ENCODE measurements at regions not wholly inside any gene's neighbourhood (a gene's known extent, or its start where the extent isn't known, plus 50 kb on each side); places are given as distances from the start of the nearest gene placed in this dataset.

GRCh38 chr3:165903885-165904630 is 66.8 kb upstream of the BCHE start:
- TF ChIP-seq POLR2A (IDR thresholded peaks at IDR 0.05) (no peak), CTCF (IDR thresholded peaks at IDR 0.05 in 4 of 5, conservative IDR thresholded peaks at IDR 0.05 in 1 of 5) (no peak)
- Histone ChIP-seq H3K27ac (no peak overlapping the region), H3K9me3 (no peaks in the 10 kb centered on the region), H3K4me1 (no peaks in the 10 kb centered on the region), H3K27me3 (no peaks in the 10 kb centered on the region), H3K36me3 (no peaks in the 10 kb centered on the region), H3K4me3 (no peak overlapping the region)
- in situ Hi-C loops (cut with MboI; ENCODE audit: low sequenced_read_pairs in 4 of 4) (no loop called here), intact Hi-C loops (cut with DNase I; ENCODE audit: low total_unique reads) (no loop called here)
- no peak for DNase-seq
- no peak for ATAC-seq

- H3K36me3 ChIP-seq: no peaks in the 10 kb centered on the region
- in situ Hi-C loops (cut with MboI; ENCODE audit: low sequenced_read_pairs in 4 of 4): no loop called here
- H3K27me3 ChIP-seq: no peaks in the 10 kb centered on the region
- ATAC-seq (no peak), DNase-seq (no peak)
- intact Hi-C loops (cut with DNase I; ENCODE audit: low total_unique reads): no loop called here
- no peaks in the 10 kb centered on the region for H3K4me1 ChIP-seq
- no peaks in the 10 kb centered on the region for H3K9me3 ChIP-seq
- TF ChIP-seq CTCF (IDR thresholded peaks at IDR 0.05 in 4 of 5, conservative IDR thresholded peaks at IDR 0.05 in 1 of 5) (no peak), POLR2A (IDR thresholded peaks at IDR 0.05) (no peak)
- no peak overlapping the region for H3K4me3 ChIP-seq
- H3K27ac ChIP-seq: no peak overlapping the region
These were observed 61.8 kb upstream of the BCHE start for GRCh38 chr3:165899066-165899465.

GRCh38 chr3:165897137-165897536 is 59.9 kb upstream of the BCHE start:
- Histone ChIP-seq H3K4me1 (no peaks in the 10 kb centered on the region), H3K4me3 (no peak overlapping the region), H3K36me3 (no peaks in the 10 kb centered on the region), H3K9me3 (no peaks in the 10 kb centered on the region), H3K27ac (no peak overlapping the region), H3K27me3 (no peaks in the 10 kb centered on the region)
- in situ Hi-C loops (cut with MboI; ENCODE audit: low sequenced_read_pairs in 4 of 4) (no loop called here), intact Hi-C loops (cut with DNase I; ENCODE audit: low total_unique reads) (no loop called here)
- no peak for TF ChIP-seq POLR2A (IDR thresholded peaks at IDR 0.05)
- no peak for DNase-seq
- no peak for ATAC-seq

GRCh38 chr3:165895919-165896318 is 58.7 kb upstream of the BCHE start:
- in situ Hi-C loops (cut with MboI; ENCODE audit: low sequenced_read_pairs in 4 of 4): no loop called here

DNA sequence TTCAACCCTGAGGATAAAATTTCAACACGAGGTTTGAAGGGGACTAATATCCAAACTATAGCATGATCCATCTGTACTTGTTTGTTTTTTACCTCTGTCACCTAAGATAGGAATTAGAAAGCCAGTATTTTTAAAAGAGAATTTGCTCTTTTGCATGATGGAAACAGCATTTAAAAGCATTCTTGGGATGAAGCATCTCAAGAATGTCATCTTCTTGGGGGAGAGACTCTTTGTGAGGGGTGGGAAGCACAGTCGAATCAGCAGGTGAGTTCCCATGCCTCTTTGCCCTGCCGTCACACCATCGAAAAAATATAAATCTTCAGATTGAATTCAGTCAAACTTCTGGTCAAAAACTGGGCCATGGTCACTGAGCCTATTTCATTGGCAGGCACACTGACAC is 55.3 kb upstream of the BCHE start:
- Histone ChIP-seq H3K9me3 (no peaks in the 10 kb centered on the region), H3K27me3 (no peaks in the 10 kb centered on the region)
- intact Hi-C loops (cut with DNase I; ENCODE audit: low total_unique reads): no loop called here

More at GRCh38 chr3:165895919-165896318, 58.7 kb upstream of the BCHE start:
- TF ChIP-seq CTCF (IDR thresholded peaks at IDR 0.05 in 4 of 5, conservative IDR thresholded peaks at IDR 0.05 in 1 of 5) (no peak), POLR2A (IDR thresholded peaks at IDR 0.05) (no peak)
- intact Hi-C loops (cut with DNase I; ENCODE audit: low total_unique reads): no loop called here
- Histone ChIP-seq H3K4me1 (no peaks in the 10 kb centered on the region), H3K27ac (no peak overlapping the region), H3K4me3 (no peak overlapping the region), H3K36me3 (no peaks in the 10 kb centered on the region), H3K27me3 (no peaks in the 10 kb centered on the region), H3K9me3 (no peaks in the 10 kb centered on the region)
- ATAC-seq (no peak), DNase-seq (no peak)

More for the DNA sequence above, 55.3 kb upstream of the BCHE start:
- DNase-seq (no peak), ATAC-seq (no peak)
- H3K4me1 ChIP-seq: no peaks in the 10 kb centered on the region
- H3K27ac ChIP-seq: no peak overlapping the region
- TF ChIP-seq CTCF (IDR thresholded peaks at IDR 0.05 in 4 of 5, conservative IDR thresholded peaks at IDR 0.05 in 1 of 5) (no peak), POLR2A (IDR thresholded peaks at IDR 0.05) (no peak)
- H3K36me3 ChIP-seq: no peaks in the 10 kb centered on the region
- H3K4me3 ChIP-seq: no peak overlapping the region
- in situ Hi-C loops (cut with MboI; ENCODE audit: low sequenced_read_pairs in 4 of 4): no loop called here

All from gastrocnemius medialis (tissue), 4 donors.